ENCODE measurements at regions not wholly inside any gene's neighbourhood (a gene's known extent, or its start where the extent isn't known, plus 50 kb on each side); places are given as distances from the start of the nearest gene placed in this dataset.

DNA sequence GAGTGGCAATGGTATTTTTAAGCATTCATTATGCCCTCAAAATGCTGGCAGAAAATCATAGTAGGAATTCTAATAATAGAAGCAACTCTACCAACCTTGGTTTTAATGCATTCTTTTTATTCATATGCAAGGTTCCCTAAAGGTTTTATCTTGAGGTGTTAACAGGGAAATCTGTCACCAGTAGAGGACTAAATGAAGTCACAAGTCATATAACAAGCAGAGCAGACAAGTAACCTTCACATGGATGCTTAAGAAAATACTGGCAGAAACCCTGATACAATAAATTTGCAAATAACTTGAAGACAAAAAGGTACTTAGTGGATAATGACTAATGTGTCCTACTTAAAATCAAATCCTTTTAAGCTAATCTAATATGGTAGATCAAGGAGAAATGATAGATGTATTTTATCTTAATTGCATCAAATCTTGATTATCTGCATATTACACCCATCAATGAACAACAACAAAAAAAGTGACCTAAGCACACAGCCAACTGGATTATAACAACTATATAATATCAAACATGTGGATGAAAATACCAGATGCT is 73.3 kb downstream of the RFC3 start:
- no peak for TF ChIP-seq CTCF (IDR thresholded peaks at IDR 0.05; ENCODE audit: low read depth, low read length)
- H3K4me3 ChIP-seq (ENCODE audit: low read depth, low read length): no peak overlapping the region

DNA sequence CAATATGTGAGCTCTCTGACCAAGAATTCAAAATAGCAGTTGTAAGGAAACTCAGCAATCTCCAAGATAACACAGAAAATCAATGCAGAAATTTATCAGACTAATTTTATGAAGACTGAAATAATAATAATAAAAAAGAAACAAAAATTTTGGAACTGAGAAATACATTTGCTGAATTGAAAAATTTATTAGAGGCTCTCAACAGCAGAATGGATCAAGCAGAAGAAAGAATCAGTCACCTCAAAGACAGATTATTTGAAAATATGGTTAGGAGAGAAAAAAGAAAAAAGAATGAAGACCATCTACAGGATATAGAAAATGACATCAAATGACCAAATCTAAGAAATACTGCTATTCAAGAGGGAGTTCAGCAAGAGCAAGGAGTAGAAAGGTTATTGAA is 75.6 kb downstream of the RFC3 start:
- H3K4me3 ChIP-seq (ENCODE audit: low read depth, low read length): no peak overlapping the region
- TF ChIP-seq CTCF (IDR thresholded peaks at IDR 0.05; ENCODE audit: low read depth, low read length): no peak

- no peak overlapping the region for H3K4me3 ChIP-seq (ENCODE audit: low read depth, low read length)
- TF ChIP-seq CTCF (IDR thresholded peaks at IDR 0.05; ENCODE audit: low read depth, low read length): no peak
Observed at GRCh38 chr13:33904431-33904830, 86.5 kb downstream of the RFC3 start.

- TF ChIP-seq CTCF (IDR thresholded peaks at IDR 0.05; ENCODE audit: low read depth, low read length): no peak
- H3K4me3 ChIP-seq (ENCODE audit: low read depth, low read length): no peak overlapping the region
Observed at GRCh38 chr13:33908116-33908515, 90.2 kb downstream of the RFC3 start.

DNA sequence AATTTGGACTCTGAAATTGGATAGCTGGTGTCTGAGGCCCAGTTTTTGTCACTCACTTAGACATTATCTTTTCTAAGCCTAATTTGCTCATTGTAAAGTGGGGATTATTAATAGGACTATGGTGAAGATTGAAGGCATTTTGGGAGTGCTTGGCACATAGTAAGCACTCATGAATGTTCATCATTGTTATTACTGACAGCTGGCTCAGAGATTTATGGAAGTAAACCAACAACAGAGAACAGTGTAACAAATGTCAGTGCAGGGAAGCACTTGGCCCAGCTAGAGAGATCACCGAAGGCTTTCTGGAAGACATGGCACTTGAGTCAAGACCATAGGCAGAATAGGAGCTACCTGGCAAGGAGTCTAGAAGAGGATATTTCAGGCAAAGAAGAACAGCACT is 92.3 kb downstream of the RFC3 start:
- H3K4me3 ChIP-seq (ENCODE audit: low read depth, low read length): no peak overlapping the region
- no peak for TF ChIP-seq CTCF (IDR thresholded peaks at IDR 0.05; ENCODE audit: low read depth, low read length)

GRCh38 chr13:33911521-33911920 is 93.6 kb downstream of the RFC3 start:
- no peak overlapping the region for H3K4me3 ChIP-seq (ENCODE audit: low read depth, low read length)
- no peak for TF ChIP-seq CTCF (IDR thresholded peaks at IDR 0.05; ENCODE audit: low read depth, low read length)

DNA sequence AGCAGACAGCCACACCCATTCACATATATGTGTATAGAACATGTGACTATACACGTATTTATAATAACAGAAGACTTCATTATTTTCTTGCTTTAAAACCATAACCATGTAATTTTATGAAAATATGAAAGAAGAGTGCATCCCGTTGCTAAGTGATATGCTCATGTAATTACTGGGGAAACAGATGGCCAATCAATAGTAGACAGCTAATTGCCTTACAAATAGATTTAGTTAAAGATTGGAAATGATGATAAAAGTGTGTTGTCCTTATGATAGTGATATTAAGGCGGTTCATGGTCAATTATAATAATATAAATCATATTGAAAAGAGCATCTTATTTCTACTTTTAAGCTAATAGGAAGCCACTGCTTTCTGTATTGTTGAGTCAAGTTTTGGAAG is 95.9 kb downstream of the RFC3 start:
- TF ChIP-seq CTCF (IDR thresholded peaks at IDR 0.05; ENCODE audit: low read depth, low read length): no peak
- no peak overlapping the region for H3K4me3 ChIP-seq (ENCODE audit: low read depth, low read length)

Data from WI38 (cell line).